HL-60/S4 (cell line): ENCODE measurements at regions not wholly inside any gene's neighbourhood (a gene's known extent, or its start where the extent isn't known, plus 50 kb on each side); places are given as distances from the start of the nearest gene placed in this dataset.

ENCODE experiments used
- in situ Hi-C: fragments of 300-500 bp; cut with MboI; formaldehyde crosslinking; loops from 2 replicates; pipeline ENCODE4 v1.14.3; 2022; ENCODE audit warnings: low sequenced_read_pairs

GRCh38 chr16:73846007-73846330 lies 450.6 kb upstream of the PSMD7 start:
- in situ Hi-C loops, result no loop called here

GRCh38 chr16:73845238-73846006 lies 451.2 kb upstream of the PSMD7 start:
- in situ Hi-C loops, result no loop called here

- in situ Hi-C loops, result no loop called here
These were observed 455.9 kb upstream of the PSMD7 start for GRCh38 chr16:73840728-73841127.

GRCh38 chr16:73831220-73831619 lies 465.4 kb upstream of the PSMD7 start:
- in situ Hi-C loops, result no loop called here

GRCh38 chr16:73823205-73823849 lies 473.3 kb upstream of the PSMD7 start:
- in situ Hi-C loops, result no loop called here

- in situ Hi-C loops, result no loop called here
These were observed 478.9 kb upstream of the PSMD7 start for GRCh38 chr16:73817526-73818324.

GRCh38 chr16:73813527-73813926 lies 483.1 kb upstream of the PSMD7 start:
- in situ Hi-C loops, result no loop called here

GRCh38 chr16:73804456-73804855 lies 492.2 kb upstream of the PSMD7 start:
- in situ Hi-C loops, result no loop called here

- in situ Hi-C loops, result no loop called here
These were observed 498.1 kb upstream of the PSMD7 start for GRCh38 chr16:73798471-73798870.

GRCh38 chr16:73797115-73797514 lies 499.5 kb upstream of the PSMD7 start:
- in situ Hi-C loops, result no loop called here

GRCh38 chr16:73796241-73796640 lies 500.4 kb upstream of the PSMD7 start:
- in situ Hi-C loops, result no loop called here

GRCh38 chr16:73794994-73795393 lies 501.6 kb upstream of the PSMD7 start:
- in situ Hi-C loops, result no loop called here

- in situ Hi-C loops, result no loop called here
These were observed 502.7 kb upstream of the PSMD7 start for GRCh38 chr16:73793871-73794437.

- in situ Hi-C loops, result no loop called here
These were observed 503.4 kb upstream of the PSMD7 start for GRCh38 chr16:73793260-73793659.

GRCh38 chr16:73792199-73793020 lies 504.2 kb upstream of the PSMD7 start:
- in situ Hi-C loops, result no loop called here

- in situ Hi-C loops, result no loop called here
These were observed 515.3 kb upstream of the PSMD7 start for GRCh38 chr16:73781297-73781696.

GRCh38 chr16:73778887-73779286 lies 517.7 kb upstream of the PSMD7 start:
- in situ Hi-C loops, result no loop called here

- in situ Hi-C loops, result no loop called here
These were observed 520.7 kb upstream of the PSMD7 start for GRCh38 chr16:73775841-73776388.

GRCh38 chr16:73771196-73772064 lies 525.2 kb upstream of the PSMD7 start:
- in situ Hi-C loops, result no loop called here
